BLaER1 (cell line): ENCODE measurements at regions not wholly inside any gene's neighbourhood (a gene's known extent, or its start where the extent isn't known, plus 50 kb on each side); places are given as distances from the start of the nearest gene placed in this dataset.
"Not testable (repeated sequence)": the region's sequence is repeated elsewhere in the genome, so short reads cannot be mapped to it uniquely, and the experiment has no call there.

Experiments
- H3K27ac ChIP-seq: shearing (Covaris generic); formaldehyde crosslinking; 2 replicates; pipeline ENCODE4 v1.8.1; 2022
- H3K27me3 ChIP-seq: shearing (Covaris generic); formaldehyde crosslinking; 2 replicates; pipeline ENCODE4 v1.8.1; 2022
- H3K36me3 ChIP-seq: shearing (Covaris generic); formaldehyde crosslinking; 2 replicates; pipeline ENCODE4 v1.8.1; 2022
- H3K4me1 ChIP-seq: shearing (Covaris generic); formaldehyde crosslinking; 2 replicates; pipeline ENCODE4 v1.8.1; 2022
- H3K4me2 ChIP-seq: shearing (Covaris generic); formaldehyde crosslinking; 2 replicates; pipeline ENCODE4 v1.8.1; 2022
- H3K4me3 ChIP-seq: shearing (Covaris generic); formaldehyde crosslinking; 2 replicates; pipeline ENCODE4 v1.8.1; 2022
- H3K9ac ChIP-seq: shearing (Covaris generic); formaldehyde crosslinking; 2 replicates; pipeline ENCODE4 v1.8.1; 2022
- H3K9me3 ChIP-seq: shearing (Covaris generic); formaldehyde crosslinking; 2 replicates; pipeline ENCODE4 v1.8.1; 2022
- H4K20me1 ChIP-seq: shearing (Covaris generic); formaldehyde crosslinking; 2 replicates; pipeline ENCODE4 v1.8.1; 2022
- Cebpa-rat ChIP-seq: shearing (Covaris generic); IDR thresholded peaks from 2 replicates; pipeline ENCODE4 v1.8.1; 2022

- TF ChIP-seq Cebpa-rat = no peak
- H4K20me1 ChIP-seq = no peaks in the 10 kb centered on the region
- no peaks in the 10 kb centered on the region; the same call in 1 of the 2 replicates for H3K9me3 ChIP-seq
- H3K27me3 ChIP-seq = no peaks in the 10 kb centered on the region
- H3K4me1 ChIP-seq = peaks cover 19% of the 10 kb centered on the region
- no peak overlapping the region for H3K4me2 ChIP-seq
- H3K4me3 ChIP-seq = no peak overlapping the region
- H3K27ac ChIP-seq = no peak overlapping the region
- H3K36me3 ChIP-seq = no peaks in the 10 kb centered on the region
- H3K9ac ChIP-seq = no peak overlapping the region
Measured at GRCh38 chr3:127491323-127491722, 99.2 kb downstream of the TPRA1 start.

DNA sequence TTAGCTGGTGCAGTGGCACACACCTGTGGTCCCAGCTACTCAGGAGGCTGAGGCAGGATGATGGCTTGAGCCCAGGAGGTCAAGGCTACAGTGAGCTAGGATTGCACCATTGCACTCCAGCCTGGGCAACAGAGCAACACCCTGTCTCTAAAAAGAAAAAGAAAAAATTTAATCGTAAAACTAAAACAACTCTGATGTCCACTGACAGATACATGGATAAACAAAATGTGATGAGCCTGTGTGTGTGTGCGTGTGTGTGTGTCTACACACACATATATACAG is 99.6 kb downstream of the TPRA1 start:
- H3K27me3 ChIP-seq, H3K4me3 ChIP-seq, H3K36me3 ChIP-seq, H3K9me3 ChIP-seq, H4K20me1 ChIP-seq, H3K27ac ChIP-seq, H3K9ac ChIP-seq: not testable (repeated sequence)
- Histone ChIP-seq H3K4me1 (peaks cover 23% of the 10 kb centered on the region), H3K4me2 (peak overlapping the region; percentile 30; the same call in 1 of the 2 replicates)

DNA sequence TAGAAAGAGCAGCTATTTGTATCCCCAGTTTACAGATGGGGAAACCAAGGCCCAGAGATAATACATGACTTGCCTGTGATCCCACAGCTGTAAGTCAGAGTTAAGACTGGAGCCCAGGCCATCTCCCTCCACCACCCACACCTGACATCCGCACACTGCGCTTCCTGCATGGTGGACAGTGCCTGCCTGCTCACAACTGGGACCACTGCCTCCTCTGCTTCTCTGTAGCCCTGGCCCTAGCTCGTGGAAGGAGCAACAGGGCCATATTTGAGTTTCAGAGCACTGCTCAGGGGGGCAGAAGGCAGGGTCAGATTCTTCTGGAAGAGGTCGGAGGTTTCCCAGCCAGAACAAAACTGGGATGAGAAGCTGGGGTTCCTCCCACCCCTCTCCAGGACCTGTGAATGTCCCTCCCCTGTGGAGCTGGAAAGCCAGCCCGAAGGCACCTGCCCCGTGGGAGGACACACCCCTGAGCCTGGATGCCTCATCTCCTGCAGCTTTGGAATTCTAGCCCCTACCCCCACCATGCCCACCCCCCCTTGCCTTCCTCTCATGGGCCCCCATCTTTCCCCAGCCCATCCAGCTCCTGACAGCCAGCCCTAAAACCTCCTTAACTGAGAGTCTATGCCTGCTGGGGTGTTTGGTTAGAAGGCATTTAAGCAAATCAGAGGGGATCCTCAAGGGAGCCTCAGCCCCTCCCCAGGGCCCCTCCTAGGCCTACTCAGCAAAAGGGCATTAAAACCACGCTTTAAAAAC is 100.1 kb downstream of the TPRA1 start:
- Histone ChIP-seq H4K20me1 (no peaks in the 10 kb centered on the region), H3K36me3 (no peaks in the 10 kb centered on the region), H3K27ac (no peak overlapping the region), H3K4me2 (peak overlapping the region; percentile 30; the same call in 1 of the 2 replicates), H3K9ac (no peak overlapping the region), H3K27me3 (no peaks in the 10 kb centered on the region), H3K4me3 (no peak overlapping the region), H3K9me3 (no peaks in the 10 kb centered on the region; the same call in 1 of the 2 replicates), H3K4me1 (peaks cover 28% of the 10 kb centered on the region)
- TF ChIP-seq Cebpa-rat = no peak

- Histone ChIP-seq H3K4me2 (no peak overlapping the region), H3K27me3 (no peaks in the 10 kb centered on the region; the same call in 1 of the 2 replicates), H3K4me3 (no peak overlapping the region), H3K27ac (no peak overlapping the region), H3K36me3 (no peaks in the 10 kb centered on the region), H3K9ac (no peak overlapping the region), H3K9me3 (no peaks in the 10 kb centered on the region; the same call in 1 of the 2 replicates), H4K20me1 (no peaks in the 10 kb centered on the region), H3K4me1 (peaks cover 39% of the 10 kb centered on the region)
- TF ChIP-seq Cebpa-rat = no peak
Measured at GRCh38 chr3:127489357-127489756, 101.2 kb downstream of the TPRA1 start.

GRCh38 chr3:127488740-127489139 is 101.8 kb downstream of the TPRA1 start:
- H3K36me3 ChIP-seq = no peaks in the 10 kb centered on the region
- H3K27ac ChIP-seq = no peak overlapping the region
- no peak overlapping the region for H3K4me3 ChIP-seq
- H3K4me1 ChIP-seq = peaks cover 45% of the 10 kb centered on the region
- H3K27me3 ChIP-seq = no peaks in the 10 kb centered on the region; the same call in 1 of the 2 replicates
- H4K20me1 ChIP-seq = no peaks in the 10 kb centered on the region
- no peaks in the 10 kb centered on the region; the same call in 1 of the 2 replicates for H3K9me3 ChIP-seq
- no peak overlapping the region for H3K4me2 ChIP-seq
- no peak overlapping the region for H3K9ac ChIP-seq
- TF ChIP-seq Cebpa-rat = no peak

DNA sequence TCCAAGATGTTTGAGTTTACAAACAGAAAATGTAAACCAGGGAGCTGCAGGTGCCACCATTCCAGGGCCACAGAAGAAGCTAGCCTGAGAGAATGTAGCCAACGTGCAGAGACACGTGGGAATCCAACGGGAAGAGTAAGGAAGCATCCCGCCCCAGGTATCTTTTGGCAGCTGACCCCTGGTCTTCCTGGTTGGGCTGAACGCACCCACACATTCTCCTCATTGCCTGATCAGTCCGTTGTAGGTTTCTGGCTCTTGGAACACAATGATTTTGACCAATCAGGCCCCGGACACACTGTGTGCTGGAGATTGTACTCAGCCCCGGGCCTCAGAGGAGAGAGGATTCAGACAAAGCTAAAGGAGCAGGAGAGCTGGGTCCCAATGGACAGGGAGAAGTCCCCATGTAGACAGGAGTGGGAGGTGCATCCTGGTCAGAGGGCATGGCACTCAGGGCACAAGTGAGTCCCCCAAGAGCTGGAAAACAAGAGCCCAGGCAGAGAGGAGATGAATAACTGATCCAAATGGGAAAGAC is 102.3 kb downstream of the TPRA1 start:
- Histone ChIP-seq H3K4me2 (no peak overlapping the region), H3K27ac (no peak overlapping the region), H4K20me1 (no peaks in the 10 kb centered on the region), H3K9ac (no peak overlapping the region), H3K4me3 (no peak overlapping the region), H3K4me1 (peaks cover 50% of the 10 kb centered on the region), H3K36me3 (no peaks in the 10 kb centered on the region), H3K9me3 (no peaks in the 10 kb centered on the region; the same call in 1 of the 2 replicates), H3K27me3 (no peaks in the 10 kb centered on the region; the same call in 1 of the 2 replicates)
- TF ChIP-seq Cebpa-rat = no peak

GRCh38 chr3:127487196-127487595 is 103.3 kb downstream of the TPRA1 start:
- Histone ChIP-seq H3K4me1 (peaks cover 52% of the 10 kb centered on the region), H3K36me3 (no peaks in the 10 kb centered on the region)

DNA sequence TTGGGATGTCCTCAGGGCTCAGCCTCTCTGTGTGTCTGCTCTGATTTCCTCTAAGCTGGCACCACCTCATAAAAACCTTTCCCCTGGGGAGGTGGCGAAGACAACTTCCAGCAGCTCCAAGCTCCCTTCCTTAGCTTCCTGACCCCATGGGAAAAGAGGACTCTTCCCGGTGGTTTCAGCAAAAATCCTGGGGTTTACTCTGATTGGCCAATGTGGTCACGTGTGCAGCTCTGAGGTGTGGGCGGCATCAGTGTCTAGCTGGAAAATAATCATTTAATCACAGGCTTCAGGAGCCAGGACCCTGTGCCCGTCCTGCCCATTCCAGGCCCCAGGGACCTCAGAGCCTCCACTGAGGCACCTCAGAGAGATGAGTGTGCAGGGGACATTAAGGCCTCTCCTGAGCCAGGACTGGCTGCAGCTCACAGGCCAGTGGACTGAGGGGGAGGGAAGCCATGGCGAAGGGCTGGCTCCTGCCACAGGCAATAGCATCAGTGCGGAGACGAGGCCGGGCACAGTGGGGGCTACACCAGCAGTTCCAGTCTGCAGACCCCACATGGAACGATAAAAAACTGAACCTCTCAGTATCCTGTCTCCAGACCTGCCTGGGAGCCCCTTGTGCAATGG is 104.1 kb downstream of the TPRA1 start:
- H3K9ac ChIP-seq = no peak overlapping the region
- no peak overlapping the region for H3K27ac ChIP-seq
- no peaks in the 10 kb centered on the region for H4K20me1 ChIP-seq
- H3K4me3 ChIP-seq = no peak overlapping the region
- no peaks in the 10 kb centered on the region; the same call in 1 of the 2 replicates for H3K27me3 ChIP-seq
- peaks cover 52% of the 10 kb centered on the region for H3K4me1 ChIP-seq
- H3K4me2 ChIP-seq = peak overlapping the region; percentile 41
- TF ChIP-seq Cebpa-rat = no peak
- no peaks in the 10 kb centered on the region for H3K36me3 ChIP-seq
- no peaks in the 10 kb centered on the region for H3K9me3 ChIP-seq

More at GRCh38 chr3:127487196-127487595, 103.3 kb downstream of the TPRA1 start:
- H3K9ac ChIP-seq = no peak overlapping the region
- no peaks in the 10 kb centered on the region; the same call in 1 of the 2 replicates for H3K27me3 ChIP-seq
- no peaks in the 10 kb centered on the region for H3K9me3 ChIP-seq
- no peak overlapping the region for H3K27ac ChIP-seq
- H3K4me2 ChIP-seq = no peak overlapping the region
- no peak overlapping the region for H3K4me3 ChIP-seq
- no peak for TF ChIP-seq Cebpa-rat
- no peaks in the 10 kb centered on the region for H4K20me1 ChIP-seq

GRCh38 chr3:127485396-127486170 is 105.0 kb downstream of the TPRA1 start:
- Histone ChIP-seq H3K9ac (no peak overlapping the region), H3K4me3 (no peak overlapping the region), H3K27ac (no peak overlapping the region), H3K27me3 (no peaks in the 10 kb centered on the region; the same call in 1 of the 2 replicates), H3K36me3 (no peaks in the 10 kb centered on the region), H4K20me1 (no peaks in the 10 kb centered on the region), H3K4me1 (peaks cover 49% of the 10 kb centered on the region), H3K4me2 (peak overlapping the region; percentile 41), H3K9me3 (no peaks in the 10 kb centered on the region)
- no peak for TF ChIP-seq Cebpa-rat
